GM21367 (cell line): ENCODE measurements at regions not wholly inside any gene's neighbourhood (a gene's known extent, or its start where the extent isn't known, plus 50 kb on each side); places are given as distances from the start of the nearest gene placed in this dataset.

Source experiments
- ATAC-seq: cut with Tn5 transposase; IDR thresholded peaks from one replicate; pipeline ENCODE4 v1.9.1; 2021; ENCODE audit not compliant: unreplicated experiment

DNA sequence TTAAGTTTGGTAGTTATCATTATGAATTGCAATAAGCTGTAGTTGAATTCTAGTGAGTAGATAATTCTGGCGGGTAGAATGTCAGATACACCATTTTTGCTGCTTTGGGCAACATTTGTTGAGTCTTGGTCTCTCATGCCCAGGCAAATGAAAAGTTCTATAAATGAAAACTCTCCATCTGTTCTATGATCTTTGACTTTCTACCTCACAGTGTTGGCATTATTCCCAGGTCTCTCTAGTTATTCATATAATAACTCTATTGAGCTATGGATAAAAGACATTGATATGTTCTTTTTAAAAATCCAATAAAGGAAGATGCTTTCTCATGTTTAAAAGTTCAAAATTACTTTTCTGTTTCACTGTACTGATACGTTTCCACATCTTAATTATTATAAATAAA is 415.3 kb upstream of the SEMA3D start:
- ATAC-seq = no peak

- ATAC-seq = no peak
These were observed 413.5 kb upstream of the SEMA3D start for GRCh38 chr7:85600395-85600794.

DNA sequence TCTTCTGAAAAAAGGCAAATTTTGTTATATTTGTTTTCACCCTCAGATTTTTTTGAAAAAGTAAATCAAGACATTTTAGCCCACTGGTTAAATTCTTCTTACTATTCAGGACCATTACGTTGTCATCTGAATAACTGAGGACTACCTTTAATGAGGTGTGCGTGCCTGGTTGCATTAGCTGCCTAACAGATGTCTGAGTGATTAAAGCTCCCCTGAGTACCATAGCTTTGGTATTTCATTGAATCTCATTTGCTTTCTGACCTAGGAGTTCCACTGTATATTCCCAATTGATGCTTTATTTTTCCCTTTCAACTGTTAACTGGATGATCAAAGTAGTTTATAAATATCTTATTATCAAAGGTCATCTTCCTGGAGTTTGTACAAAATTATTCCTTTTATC is 410.0 kb upstream of the SEMA3D start:
- no peak for ATAC-seq

GRCh38 chr7:85595750-85596178 is 408.9 kb upstream of the SEMA3D start:
- ATAC-seq = no peak

DNA sequence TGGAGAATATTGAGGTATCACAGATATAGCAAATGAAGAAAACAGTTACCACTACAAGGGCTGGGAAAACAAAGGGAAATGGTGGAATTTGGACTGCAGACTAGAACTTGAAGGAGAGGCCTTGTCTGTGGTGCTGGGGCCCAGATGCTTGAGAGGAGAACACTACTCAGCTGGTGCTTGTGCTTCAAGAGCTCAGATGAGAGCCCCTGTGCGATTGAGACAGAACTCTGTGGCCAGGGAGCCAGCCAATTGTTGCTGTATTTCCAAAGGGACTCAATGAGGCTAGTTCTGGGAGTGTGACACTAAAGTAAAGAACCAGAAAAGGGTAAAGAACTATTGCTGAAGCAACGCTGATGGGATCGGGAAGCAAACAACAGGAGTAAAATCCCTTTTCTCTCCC is 406.5 kb upstream of the SEMA3D start:
- ATAC-seq = no peak

DNA sequence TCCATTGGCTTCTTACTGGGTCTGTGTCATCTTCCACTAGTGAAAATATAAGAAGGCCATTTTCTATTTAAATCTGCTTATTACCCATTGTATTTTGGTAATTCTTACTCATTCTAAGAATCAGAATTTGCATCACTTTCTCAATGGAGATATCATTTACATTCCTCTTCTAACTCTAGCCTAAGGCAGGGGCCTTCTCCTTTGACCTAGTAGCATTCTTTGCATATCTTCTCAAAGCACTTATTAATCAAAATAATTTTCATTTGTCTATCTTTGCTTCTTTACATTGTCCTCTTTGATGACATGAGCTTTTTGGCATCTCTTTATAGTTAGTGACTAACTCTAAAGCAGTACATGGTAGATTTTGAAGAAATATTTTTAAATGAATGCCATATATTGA is 400.9 kb upstream of the SEMA3D start:
- ATAC-seq = no peak

DNA sequence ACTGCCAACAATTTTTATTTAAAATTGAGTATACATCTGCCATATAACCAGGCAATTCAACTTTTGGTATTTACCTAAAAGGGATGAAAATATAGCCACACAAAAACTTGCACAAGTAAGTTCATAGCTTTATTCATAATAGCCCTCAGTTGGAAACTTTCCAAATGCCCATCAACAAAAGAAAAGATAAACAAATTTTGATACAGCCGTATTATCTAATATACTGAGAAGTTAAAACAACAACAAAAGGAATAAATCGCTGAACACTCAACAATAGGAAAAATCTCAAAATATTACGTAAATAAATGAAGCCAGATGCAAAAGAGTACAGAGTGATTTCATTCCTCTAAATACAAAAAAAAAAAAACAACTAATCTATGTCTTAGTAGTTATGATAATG is 399.2 kb upstream of the SEMA3D start:
- ATAC-seq = no peak

DNA sequence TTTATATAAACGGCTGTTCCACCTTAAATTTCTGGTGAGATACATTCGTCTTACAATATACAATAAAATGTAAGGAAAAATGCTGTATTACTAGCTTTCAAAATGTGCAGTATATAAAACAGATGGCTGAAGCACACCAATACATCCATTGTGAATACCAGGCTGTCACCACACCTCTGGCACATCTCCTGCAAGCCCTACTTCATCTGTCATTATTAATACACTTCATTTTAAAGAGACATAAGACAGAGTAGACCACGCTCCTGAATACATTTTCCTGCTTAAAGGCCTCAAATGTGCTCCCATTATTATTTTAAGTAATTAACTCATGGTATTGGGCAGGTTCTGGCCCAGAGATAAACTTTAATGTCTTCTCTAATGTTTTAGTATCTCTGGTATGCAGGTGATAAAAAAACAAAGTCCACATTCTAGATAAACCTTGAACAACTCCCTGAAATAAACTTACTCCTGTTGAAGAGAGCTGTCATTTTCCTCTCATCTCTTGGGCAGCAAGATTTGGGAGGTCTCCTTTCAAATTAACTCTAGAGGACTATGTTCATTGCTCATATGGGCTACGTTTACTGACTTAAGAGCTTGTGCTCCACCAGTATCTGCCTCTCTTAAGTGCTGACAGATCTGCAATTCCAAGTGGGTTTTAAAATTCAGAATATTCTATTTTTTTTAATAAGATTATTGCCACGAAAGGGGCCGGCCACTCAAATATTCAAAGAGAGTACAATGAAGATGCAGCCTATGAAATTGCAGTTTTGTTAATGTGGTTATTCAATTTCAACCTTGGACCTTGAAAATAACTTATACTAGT is 396.5 kb upstream of the SEMA3D start:
- ATAC-seq = no peak

DNA sequence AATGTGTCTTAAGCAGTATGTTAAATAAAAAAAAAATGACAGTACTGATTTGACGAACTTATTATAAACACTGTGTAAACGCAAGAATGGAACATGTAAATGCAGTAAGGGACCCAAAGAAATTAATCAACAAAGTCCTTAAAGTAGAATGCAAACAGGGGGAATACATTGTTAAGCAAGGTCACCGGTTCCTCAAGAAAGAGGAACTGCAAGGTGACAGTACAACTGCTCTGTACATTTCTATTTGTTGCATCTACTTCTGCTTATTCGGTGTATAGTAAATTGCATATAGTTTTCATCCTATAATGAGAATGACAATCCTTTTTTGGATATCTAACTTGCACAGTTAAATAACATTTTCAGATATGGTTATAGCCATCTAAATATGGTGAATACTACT is 387.0 kb upstream of the SEMA3D start:
- no peak for ATAC-seq

- ATAC-seq = no peak
These were observed 386.5 kb upstream of the SEMA3D start for GRCh38 chr7:85573346-85573745.

DNA sequence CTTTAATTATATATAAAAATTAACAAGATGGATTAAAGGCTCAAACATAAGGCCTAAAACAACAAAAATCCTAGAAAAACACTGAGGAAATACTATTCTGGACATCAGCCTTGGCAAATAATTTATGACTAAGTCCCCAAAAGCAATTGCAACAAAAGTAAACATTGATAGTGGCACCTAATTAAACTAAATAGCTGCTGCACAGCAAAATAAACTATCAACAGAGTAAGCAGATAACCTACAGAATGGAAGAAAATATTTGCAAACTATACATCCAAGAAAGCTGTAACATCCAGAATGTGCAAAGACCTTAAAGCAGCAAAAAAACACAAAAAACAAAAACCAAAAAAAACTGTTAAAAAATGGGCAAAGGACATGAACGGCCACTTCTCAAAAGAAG is 384.0 kb upstream of the SEMA3D start:
- no peak for ATAC-seq

DNA sequence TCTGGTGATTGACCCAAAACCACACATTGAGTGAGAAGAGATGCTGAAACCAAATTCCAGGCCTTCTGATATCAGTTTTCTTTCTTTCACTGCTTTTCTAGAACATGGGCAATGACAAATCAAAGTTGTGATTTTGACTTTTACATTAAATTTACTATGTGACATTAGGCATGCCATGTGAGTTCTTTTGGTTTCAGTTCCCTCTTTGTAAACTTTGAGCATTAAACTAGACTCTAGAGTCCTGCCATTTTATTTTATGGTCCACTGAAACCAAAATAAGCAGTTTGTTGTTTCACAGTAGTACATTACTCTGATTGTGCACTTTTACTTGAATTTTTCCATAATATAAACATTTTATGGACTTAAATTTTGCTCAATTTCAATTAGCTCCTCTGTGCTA is 381.1 kb upstream of the SEMA3D start:
- peak; percentile 63 for ATAC-seq

DNA sequence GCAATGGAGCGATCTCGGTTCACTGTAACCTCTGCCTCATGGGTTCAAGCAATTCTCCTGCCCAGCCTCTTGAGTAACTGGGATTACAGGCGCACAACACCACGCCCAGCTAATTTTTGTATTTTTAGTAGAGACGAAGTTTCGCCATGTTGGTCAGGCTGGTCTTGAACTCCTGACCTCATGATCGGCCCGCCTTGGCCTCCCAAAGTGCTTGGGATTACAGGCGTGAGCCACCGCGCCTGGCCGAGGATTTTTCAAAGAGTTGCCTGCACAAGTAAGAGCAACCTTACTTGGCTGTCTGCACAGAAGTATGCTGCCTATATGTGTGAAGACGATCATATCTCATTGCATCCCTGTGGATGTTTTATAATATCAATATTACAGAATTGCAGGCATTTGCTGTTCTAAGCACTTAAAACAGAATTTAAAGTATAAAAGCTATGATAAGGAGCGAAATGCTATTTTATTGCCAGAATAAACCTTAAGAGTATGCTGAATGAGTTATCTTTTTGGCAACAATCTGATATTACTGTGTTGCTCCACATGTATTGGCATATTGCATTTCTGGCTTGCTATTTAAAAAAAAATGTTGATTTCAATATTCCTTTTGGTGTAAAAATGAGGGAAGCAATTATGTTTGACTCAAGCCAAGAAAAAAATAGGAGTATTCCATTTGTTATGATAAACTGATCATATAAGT is 379.4 kb upstream of the SEMA3D start:
- no peak for ATAC-seq

GRCh38 chr7:85565276-85565675 is 378.4 kb upstream of the SEMA3D start:
- ATAC-seq = no peak

DNA sequence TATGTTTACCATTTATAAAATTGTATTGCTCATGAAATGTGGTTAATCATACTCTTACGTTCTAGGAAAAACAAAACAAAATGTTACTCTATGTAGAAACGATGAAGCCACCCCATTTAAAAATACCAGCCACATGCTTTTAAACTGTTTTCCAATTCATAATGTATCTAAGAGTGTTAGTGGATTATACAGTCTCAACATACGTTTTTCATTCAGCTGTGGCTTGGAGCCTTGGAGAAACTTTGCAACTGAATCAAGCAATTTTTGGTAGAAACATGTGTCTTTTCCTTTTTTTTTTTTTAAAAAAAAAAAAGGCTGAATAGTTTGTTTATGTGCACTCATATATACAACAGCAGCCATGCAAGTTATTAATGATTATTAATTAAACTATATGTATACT is 378.0 kb upstream of the SEMA3D start:
- ATAC-seq = no peak

DNA sequence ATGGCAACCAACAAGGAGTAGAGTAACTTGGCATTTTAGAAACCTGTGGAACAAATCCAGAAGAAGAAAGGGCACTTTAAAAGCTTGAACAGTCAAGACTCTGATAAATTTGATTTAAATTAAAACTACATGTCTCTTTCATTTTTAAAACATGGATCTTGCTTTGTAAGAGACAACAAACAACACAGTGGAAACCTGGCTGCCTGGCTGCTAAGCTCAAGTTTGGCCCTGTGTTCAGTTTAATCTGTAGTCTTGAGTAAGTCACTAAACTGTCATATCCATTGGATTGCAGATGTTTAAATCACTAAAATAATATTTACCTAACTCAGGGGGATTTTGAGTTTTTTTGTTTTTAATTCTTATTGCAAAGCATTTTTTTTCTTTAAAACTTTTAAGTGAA is 374.9 kb upstream of the SEMA3D start:
- no peak for ATAC-seq

DNA sequence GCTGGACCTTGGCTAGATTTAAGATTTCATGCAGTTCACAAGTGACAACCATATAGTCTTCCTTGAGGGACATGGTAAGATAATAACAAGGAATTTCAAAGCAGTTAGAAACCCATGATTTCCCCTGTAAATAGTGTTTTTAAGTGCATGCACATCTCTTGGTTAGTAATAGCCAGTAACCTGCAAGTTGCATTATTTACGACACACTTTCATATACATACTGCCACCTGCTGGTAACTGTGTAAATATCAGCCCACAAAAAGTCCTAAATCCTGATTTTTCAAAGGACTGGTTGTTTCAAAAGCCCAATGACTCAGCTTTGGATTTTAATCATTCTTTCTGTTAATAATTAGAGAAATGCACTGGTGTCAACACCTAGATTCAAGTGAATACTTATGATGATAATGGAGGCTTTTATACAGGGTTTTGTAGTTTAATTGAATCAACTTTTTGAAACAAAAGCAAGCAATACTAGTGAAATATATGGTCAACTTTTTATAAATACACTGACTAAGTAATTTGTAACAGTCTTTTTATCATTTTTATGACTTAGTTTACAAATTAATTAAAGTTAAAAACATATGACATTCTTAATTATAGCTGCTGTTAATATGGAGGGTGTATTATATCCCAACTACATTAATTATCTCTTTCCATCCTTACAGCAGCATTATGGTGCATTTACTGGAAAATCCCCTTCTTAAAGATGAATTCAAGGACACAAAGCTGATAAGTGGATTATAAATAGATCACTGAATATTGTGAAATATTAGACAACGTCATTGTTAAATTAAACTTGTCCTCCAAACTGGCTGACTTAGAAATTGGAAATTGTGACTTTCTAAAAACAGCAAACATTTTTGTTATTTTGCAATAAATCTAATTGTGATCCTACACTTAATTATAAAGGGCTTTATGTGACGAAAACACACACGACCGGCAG is 367.7 kb upstream of the SEMA3D start:
- ATAC-seq = peak; percentile 81

DNA sequence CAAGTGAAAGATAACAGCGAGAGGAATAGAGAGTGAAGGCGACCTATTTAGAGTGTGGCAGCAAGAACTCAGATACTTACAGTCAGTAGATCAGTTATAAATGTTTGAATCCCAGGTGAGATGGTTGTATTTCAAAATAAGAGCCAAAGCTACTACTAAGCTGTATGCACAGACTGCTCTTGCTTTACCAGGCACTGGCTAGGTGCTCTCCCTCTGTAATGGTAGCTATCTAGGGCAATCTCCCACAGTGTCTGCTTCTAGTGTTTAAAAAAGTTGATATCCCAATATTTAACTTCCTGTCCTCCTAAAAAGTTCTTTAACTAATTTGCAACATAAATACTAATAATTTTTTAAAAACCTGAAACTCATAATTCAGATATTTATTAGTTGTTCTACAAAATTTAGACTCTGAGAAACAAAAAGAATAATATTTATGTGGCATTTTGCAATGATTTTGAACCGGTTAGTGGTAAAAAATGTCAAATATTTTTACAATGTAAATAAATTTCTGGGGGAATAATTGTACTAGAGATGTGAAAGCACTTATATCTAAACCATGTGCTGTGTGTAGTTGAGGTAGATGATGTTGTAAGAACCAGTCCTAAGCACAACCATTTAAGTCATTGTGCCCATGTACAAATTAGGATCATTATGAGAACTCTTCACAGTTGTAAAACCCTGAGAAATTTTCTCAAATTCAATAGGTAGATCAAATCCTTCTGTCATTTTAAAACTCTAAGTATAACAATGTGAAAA is 349.3 kb upstream of the SEMA3D start:
- ATAC-seq = no peak

DNA sequence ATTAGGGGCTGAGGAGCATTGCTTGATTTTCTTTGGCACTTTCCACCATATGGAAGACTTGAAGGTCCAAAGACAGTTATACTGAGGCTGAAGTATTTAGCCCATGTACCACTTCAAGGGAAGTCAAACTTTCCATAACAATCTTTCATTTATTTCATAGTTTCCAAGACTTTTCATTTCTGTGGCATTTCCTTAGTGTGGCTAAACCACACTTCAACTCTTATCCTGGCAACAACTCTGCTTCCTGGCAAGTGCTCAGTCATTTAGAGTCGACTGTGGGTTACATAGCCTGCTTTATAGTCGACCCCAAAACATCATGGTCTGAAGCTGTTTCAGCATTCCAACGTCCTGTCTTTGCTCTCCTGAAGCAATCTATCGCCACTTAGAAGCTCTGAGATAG is 343.0 kb upstream of the SEMA3D start:
- no peak for ATAC-seq

DNA sequence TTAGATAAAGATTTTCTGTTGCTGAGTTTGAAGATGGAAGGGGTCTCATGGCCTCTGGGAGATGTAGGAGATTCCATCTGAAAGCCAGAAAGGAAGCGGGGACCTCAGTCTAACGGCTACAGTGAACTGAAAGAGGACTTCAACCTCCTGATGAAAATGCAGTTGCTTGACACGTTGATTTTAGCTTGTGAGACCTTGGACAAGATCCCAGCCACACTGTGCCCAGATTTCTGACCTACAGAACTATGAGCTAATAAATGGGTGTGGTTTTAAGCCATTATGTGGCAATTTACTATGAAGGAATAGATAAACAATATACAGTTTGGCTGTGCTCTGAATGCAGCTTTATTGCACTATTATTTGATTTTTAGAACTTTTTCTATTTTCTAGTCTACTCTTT is 342.3 kb upstream of the SEMA3D start:
- no peak for ATAC-seq

GRCh38 chr7:85528581-85528980 is 341.7 kb upstream of the SEMA3D start:
- ATAC-seq = no peak
